Chondrocyte (in vitro differentiated cells): ENCODE measurements at regions not wholly inside any gene's neighbourhood (a gene's known extent, or its start where the extent isn't known, plus 50 kb on each side); places are given as distances from the start of the nearest gene placed in this dataset.
A peak's percentile ranks its signal among the peaks of the same experiment; 100 is the strongest.

ENCODE experiments used
- DNase-seq: peaks from one replicate; pipeline ENCODE4 v3.0.0; 2021; ENCODE audit warnings: mixed read lengths, low spot score
- H3K27ac Mint-ChIP-seq: one replicate; pipeline ENCODE4 v1.8.0; 2021; ENCODE audit warnings: mild to moderate bottlenecking, moderate library complexity, mixed read lengths; ENCODE audit not compliant: unreplicated experiment
- H3K27me3 Mint-ChIP-seq: 2 replicates; pipeline ENCODE4 v1.8.0; 2021; ENCODE audit warnings: low read depth, mixed read lengths
- H3K36me3 Mint-ChIP-seq: 2 replicates; pipeline ENCODE4 v1.8.0; 2021; ENCODE audit warnings: low read depth, mixed read lengths
- H3K4me1 Mint-ChIP-seq: 2 replicates; pipeline ENCODE4 v1.8.0; 2021; ENCODE audit warnings: low read depth, mild to moderate bottlenecking, mixed read lengths
- H3K4me3 Mint-ChIP-seq: one replicate; pipeline ENCODE4 v1.8.0; 2021; ENCODE audit warnings: mild to moderate bottlenecking, moderate library complexity, mixed read lengths; ENCODE audit not compliant: unreplicated experiment
- H3K9me3 Mint-ChIP-seq: 2 replicates; pipeline ENCODE4 v1.8.0; 2021; ENCODE audit warnings: low read depth, mixed read lengths
- TF ChIP-seq, protein P1 (sequence below): fragments of 200-600 bp; sonication (generic); IDR thresholded peaks from 2 replicates; pipeline ENCODE4 v1.5.0; 2021; ENCODE audit warnings: antibody characterized with exemption, mild to moderate bottlenecking, moderate library complexity

DNA sequence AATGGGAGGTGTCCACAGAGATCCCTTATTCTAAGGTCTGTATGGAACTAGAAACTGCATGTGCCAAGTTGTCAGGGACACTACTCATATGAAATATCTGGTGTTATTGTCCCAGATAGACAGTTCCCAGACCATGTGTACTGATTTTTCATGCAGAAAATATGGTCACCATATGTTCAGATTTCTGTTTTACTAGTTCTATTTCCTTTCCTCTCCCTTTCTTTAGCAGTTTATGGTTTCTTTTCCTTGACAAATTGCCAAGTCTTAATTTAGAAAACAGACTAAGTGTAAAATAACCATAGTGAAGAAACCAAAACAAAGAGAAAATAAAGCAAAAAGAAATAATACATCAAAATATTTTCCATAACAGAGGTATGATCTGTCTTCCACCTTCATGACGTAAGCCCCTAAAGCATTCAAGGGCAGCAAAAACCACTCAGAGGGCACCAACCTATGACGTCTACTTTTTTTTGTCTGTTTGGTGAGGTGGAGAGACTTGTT, 248.5 kb downstream of the KCTD12 start:
- DNase-seq: no peak
- H3K27me3 Mint-ChIP-seq: peaks cover 2% of the 10 kb centered on the region
- TF ChIP-seq, protein P1, sequence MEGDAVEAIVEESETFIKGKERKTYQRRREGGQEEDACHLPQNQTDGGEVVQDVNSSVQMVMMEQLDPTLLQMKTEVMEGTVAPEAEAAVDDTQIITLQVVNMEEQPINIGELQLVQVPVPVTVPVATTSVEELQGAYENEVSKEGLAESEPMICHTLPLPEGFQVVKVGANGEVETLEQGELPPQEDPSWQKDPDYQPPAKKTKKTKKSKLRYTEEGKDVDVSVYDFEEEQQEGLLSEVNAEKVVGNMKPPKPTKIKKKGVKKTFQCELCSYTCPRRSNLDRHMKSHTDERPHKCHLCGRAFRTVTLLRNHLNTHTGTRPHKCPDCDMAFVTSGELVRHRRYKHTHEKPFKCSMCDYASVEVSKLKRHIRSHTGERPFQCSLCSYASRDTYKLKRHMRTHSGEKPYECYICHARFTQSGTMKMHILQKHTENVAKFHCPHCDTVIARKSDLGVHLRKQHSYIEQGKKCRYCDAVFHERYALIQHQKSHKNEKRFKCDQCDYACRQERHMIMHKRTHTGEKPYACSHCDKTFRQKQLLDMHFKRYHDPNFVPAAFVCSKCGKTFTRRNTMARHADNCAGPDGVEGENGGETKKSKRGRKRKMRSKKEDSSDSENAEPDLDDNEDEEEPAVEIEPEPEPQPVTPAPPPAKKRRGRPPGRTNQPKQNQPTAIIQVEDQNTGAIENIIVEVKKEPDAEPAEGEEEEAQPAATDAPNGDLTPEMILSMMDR: no peak
- no peaks in the 10 kb centered on the region for H3K9me3 Mint-ChIP-seq
- H3K27ac Mint-ChIP-seq: peak overlapping the region; percentile 75
- no peaks in the 10 kb centered on the region for H3K36me3 Mint-ChIP-seq
- no peak overlapping the region for H3K4me3 Mint-ChIP-seq
- H3K4me1 Mint-ChIP-seq: peaks cover 22% of the 10 kb centered on the region

DNA sequence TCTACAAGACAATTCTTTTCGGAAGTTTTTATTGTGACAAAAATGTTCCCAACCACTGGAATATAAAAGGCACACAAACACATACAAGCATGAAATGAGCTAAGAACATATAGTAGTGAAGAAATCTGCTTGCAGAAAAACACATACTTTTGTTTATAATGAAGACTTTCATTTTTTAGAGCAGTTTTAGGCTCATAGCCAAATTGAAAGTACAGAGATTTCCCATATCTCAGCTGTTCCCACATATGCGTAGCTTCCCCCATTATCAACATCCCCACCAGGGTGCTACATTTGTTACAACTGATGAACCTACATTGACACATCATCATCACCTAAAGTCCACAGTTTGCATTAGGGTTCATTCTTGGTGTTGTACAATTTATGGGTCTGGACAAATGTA, 249.4 kb downstream of the KCTD12 start:
- Mint-ChIP-seq H3K4me1 (peaks cover 22% of the 10 kb centered on the region), H3K9me3 (no peaks in the 10 kb centered on the region), H3K4me3 (no peak overlapping the region), H3K36me3 (no peaks in the 10 kb centered on the region), H3K27ac (peak overlapping the region; percentile 30), H3K27me3 (peaks cover 2% of the 10 kb centered on the region)
- DNase-seq: no peak
- TF ChIP-seq, protein P1: no peak

DNA sequence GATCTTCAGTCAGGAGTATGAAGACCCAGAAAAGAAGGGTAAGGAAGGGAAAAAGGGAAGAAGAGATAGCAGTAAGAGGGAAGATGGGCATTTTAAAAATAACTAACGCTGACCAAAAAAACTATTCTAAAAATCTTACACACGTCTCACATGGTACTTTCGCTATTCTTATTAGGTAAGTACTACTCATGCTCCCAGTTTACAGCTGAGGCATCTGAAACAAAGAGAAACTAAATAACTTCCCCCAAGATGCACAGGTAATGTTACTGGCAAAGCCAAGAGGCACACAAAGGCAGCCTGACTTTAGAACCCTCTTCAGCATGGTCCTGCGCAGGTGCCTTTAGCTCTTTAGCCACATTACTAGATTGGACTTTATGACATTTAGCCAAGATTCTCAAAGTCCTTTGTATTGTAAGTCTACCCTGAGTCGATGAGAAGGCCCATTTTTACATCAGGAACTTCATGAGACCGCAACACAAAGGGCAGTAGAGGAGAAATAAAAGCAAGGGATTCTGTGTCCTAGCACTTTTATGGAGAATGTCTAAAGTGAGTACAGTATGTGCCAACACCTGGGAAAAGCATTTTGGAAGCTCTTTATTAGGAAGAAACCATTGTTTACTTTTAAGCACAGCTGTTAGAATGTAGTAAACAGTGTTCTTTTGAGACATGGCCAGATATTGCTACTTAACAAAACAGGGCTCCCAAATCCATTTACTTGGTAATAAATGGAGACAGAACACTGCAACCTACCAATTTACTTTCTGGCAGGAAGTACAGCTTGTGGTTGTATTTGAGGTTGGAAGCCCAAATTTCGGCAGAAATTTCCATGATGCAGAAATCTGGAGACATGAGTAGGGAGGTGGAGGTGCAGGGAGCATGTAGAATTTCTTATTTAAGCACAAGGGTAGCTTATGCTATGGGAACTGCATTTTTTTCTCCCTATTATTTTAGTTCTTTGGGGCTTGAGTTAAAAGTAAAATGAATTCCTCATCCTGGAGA, 250.7 kb downstream of the KCTD12 start:
- peaks cover 22% of the 10 kb centered on the region for H3K4me1 Mint-ChIP-seq
- H3K27me3 Mint-ChIP-seq: peaks cover 9% of the 10 kb centered on the region
- no peak overlapping the region for H3K27ac Mint-ChIP-seq
- no peaks in the 10 kb centered on the region for H3K9me3 Mint-ChIP-seq
- DNase-seq: no peak
- no peak overlapping the region for H3K4me3 Mint-ChIP-seq
- TF ChIP-seq, protein P1: no peak
- H3K36me3 Mint-ChIP-seq: no peaks in the 10 kb centered on the region

DNA sequence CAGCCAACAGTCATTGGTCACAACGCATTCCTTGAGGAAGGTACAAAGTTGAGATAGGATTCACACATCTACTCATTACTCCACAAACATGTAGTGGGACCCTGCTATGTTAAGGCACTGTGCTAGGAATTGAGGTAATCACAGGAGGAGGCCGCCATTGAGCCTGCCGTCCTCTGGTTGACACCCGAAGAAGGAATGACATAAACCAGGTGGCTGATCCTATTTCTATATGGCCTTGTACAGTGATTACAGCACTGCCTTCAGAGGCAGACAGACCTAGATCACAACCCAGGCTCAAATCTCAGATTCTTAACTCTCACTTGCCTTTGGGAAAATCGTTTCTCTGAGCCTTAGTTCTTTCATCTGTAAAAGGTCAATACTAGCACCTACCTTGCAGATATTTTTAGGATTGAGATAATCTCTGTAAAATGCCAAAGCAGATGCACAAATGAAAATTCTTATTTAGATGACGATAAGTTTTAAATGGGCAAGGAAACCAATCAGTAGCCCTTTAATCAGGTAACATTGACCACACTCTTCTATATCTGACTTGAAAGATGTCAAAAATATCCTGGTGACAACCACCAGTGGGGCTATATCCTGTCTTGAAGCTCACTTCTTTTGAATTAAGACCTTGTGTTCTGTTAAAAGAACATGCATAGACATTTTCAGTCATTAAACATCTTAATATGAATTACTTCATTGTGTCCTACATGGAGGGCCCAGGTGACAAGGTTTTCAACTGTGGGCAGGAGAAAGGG, 251.6 kb downstream of the KCTD12 start:
- Mint-ChIP-seq H3K4me1 (peaks cover 22% of the 10 kb centered on the region), H3K9me3 (no peaks in the 10 kb centered on the region), H3K4me3 (no peak overlapping the region), H3K27me3 (peaks cover 9% of the 10 kb centered on the region), H3K36me3 (no peaks in the 10 kb centered on the region), H3K27ac (no peak overlapping the region)
- TF ChIP-seq, protein P1: no peak
- no peak for DNase-seq

DNA sequence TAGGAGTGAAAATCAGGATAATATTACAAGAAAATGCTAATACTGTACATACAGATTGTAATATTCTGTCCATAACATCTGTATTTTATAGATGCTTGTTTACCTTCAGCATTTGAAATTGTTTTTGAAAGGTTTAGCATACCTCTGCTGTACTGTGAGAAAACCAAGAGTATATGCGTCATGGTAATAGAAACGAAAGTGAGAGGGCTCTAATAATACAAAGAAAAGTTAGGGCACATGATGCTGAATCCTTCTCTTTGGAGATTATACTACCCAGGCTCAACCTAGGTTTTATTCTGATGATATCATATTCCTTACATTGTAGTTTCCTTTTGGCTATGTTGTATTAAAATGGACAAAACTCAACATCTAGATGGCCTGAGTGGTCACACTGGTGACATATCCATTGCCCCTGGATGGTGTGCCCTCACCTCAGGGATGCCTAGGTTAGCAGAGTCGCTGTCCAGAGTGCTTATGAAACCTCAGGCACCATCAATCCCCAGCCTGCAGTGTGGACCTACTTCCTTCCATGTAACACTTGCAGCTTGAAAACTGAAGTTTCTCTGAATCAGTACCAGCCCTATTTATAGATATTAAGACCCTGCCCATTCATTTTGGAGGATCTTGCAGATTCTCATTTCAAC, 253.7 kb downstream of the KCTD12 start:
- peaks cover 7% of the 10 kb centered on the region for H3K27me3 Mint-ChIP-seq
- TF ChIP-seq, protein P1: no peak
- H3K36me3 Mint-ChIP-seq: no peaks in the 10 kb centered on the region
- no peak overlapping the region for H3K4me3 Mint-ChIP-seq
- H3K27ac Mint-ChIP-seq: no peak overlapping the region
- DNase-seq: no peak
- peaks cover 8% of the 10 kb centered on the region for H3K9me3 Mint-ChIP-seq
- H3K4me1 Mint-ChIP-seq: peaks cover 11% of the 10 kb centered on the region
